HG03196 (cell line): ENCODE measurements at regions not wholly inside any gene's neighbourhood (a gene's known extent, or its start where the extent isn't known, plus 50 kb on each side); places are given as distances from the start of the nearest gene placed in this dataset.

ENCODE experiments used
- ATAC-seq: cut with Tn5 transposase; IDR thresholded peaks from one replicate; pipeline ENCODE4 v1.9.1; 2021; ENCODE audit not compliant: unreplicated experiment

- no peak for ATAC-seq
Observed at GRCh38 chr1:218573925-218574324, 228.8 kb downstream of the TGFB2 start.

GRCh38 chr1:218575079-218575478, 229.9 kb downstream of the TGFB2 start:
- ATAC-seq: no peak

GRCh38 chr1:218575856-218576255, 230.7 kb downstream of the TGFB2 start:
- ATAC-seq: no peak

GRCh38 chr1:218582646-218583045, 237.5 kb downstream of the TGFB2 start:
- ATAC-seq: no peak

GRCh38 chr1:218584418-218585155, 239.5 kb downstream of the TGFB2 start:
- ATAC-seq: no peak

GRCh38 chr1:218585511-218586184, 240.5 kb downstream of the TGFB2 start:
- ATAC-seq: no peak

GRCh38 chr1:218587900-218588299, 242.8 kb downstream of the TGFB2 start:
- ATAC-seq: no peak

GRCh38 chr1:218588540-218589172, 243.5 kb downstream of the TGFB2 start:
- no peak for ATAC-seq

- ATAC-seq: no peak
Observed at GRCh38 chr1:218589487-218589886, 244.4 kb downstream of the TGFB2 start.

- ATAC-seq: no peak
Observed at GRCh38 chr1:218591966-218592365, 246.8 kb downstream of the TGFB2 start.

GRCh38 chr1:218592688-218593087, 247.6 kb downstream of the TGFB2 start:
- no peak for ATAC-seq

- no peak for ATAC-seq
Observed at GRCh38 chr1:218600968-218601367, 255.8 kb downstream of the TGFB2 start.

- no peak for ATAC-seq
Observed at GRCh38 chr1:218604217-218604616, 259.1 kb downstream of the TGFB2 start.

GRCh38 chr1:218611916-218612585, 266.9 kb downstream of the TGFB2 start:
- ATAC-seq: no peak

GRCh38 chr1:218613105-218613504, 268.0 kb downstream of the TGFB2 start:
- ATAC-seq: no peak

- no peak for ATAC-seq
Observed at GRCh38 chr1:218614031-218614430, 268.9 kb downstream of the TGFB2 start.

GRCh38 chr1:218616681-218617080, 271.5 kb downstream of the TGFB2 start:
- ATAC-seq: no peak

GRCh38 chr1:218617986-218618385, 272.9 kb downstream of the TGFB2 start:
- no peak for ATAC-seq

- ATAC-seq: no peak
Observed at GRCh38 chr1:218620956-218621355, 275.8 kb downstream of the TGFB2 start.

- no peak for ATAC-seq
Observed at GRCh38 chr1:218624052-218624451, 278.9 kb downstream of the TGFB2 start.

- no peak for ATAC-seq
Observed at GRCh38 chr1:218625393-218625792, 280.3 kb downstream of the TGFB2 start.
